HG02943 (cell line): ENCODE measurements at regions not wholly inside any gene's neighbourhood (a gene's known extent, or its start where the extent isn't known, plus 50 kb on each side); places are given as distances from the start of the nearest gene placed in this dataset.

Source experiments
- ATAC-seq: cut with Tn5 transposase; IDR thresholded peaks from one replicate; pipeline ENCODE4 v1.9.1; 2021; ENCODE audit warnings: mild to moderate bottlenecking, low read depth, moderate library complexity; ENCODE audit not compliant: unreplicated experiment

DNA sequence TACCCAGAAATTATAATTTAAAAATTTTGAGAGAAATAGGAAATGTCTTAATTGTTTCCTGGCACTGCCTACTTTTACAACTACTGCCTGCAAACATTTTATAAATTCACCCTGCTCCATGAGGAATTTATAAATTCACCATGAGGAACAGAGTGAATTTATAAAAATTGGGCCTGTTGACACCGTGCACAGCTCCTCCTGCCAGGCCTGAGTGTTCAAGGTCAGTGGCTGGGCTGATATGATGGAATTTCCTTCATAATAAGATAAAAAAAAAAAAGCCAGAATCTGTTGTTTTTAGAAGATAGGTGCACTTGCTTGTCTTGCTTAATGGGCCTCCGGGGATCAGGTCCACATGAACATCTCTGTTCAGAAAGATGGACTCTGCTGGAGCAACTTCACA lies 151.7 kb upstream of the RASGEF1B start:
- ATAC-seq, result no peak

GRCh38 chr4:81622474-81623184 lies 150.9 kb upstream of the RASGEF1B start:
- no peak for ATAC-seq

DNA sequence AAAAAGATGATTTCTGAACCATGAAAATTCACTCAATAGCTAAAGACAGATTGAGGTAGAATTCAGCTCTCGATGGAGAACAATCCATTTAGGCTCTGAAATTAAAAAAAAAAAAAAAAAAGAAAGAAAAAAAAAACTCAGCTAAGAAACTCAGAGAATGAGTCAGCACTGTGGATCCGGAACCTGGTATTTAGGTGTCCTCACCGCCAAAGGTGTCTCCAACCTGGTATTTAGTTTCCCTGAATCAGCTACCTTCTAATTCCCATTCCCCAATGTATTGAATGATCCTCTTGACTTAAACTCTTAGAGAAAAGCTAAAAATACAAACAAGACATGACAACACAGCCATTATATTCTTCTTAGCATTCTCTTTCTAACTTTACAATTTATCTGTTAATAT lies 150.3 kb upstream of the RASGEF1B start:
- ATAC-seq, result no peak

- no peak for ATAC-seq
These were observed 149.8 kb upstream of the RASGEF1B start for GRCh38 chr4:81621490-81621889.

GRCh38 chr4:81620442-81620841 lies 148.7 kb upstream of the RASGEF1B start:
- no peak for ATAC-seq

DNA sequence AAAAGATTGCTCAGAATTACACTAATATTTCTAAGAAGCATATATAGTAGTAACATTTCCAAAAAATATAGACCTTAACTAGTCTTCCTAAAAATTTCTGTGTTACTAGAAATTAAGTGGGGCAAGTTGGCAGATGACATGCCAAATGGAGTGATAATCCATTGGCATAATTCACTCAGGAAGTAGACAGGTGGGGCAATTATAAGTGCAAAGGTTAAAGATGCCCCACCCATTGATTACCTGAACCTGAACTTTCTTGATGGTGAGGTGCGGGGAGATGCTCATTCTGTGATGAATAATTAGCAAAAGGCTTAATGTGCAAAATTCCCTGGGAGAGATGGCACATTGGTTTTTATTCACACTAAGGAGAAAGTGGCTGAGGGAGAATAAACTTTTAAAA lies 145.8 kb upstream of the RASGEF1B start:
- ATAC-seq, result no peak

- no peak for ATAC-seq
These were observed 139.5 kb upstream of the RASGEF1B start for GRCh38 chr4:81611221-81611620.

DNA sequence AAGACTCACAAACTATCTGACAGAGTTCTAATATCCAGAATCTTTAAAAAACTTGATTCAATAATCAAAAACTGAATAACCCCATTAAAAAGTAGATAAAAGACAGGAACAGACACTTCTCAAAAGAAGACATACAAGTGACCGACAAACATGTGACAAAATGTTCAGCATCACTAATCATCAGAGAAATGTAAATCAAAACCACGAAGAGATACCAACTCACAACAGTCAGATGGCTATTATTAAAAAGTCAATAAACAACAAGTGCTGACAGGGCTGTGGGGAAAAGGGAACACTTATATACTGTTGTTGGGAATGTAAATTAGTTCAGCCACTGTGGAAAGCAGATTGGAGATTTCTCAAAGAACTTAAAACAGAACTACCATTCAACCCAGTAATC lies 138.1 kb upstream of the RASGEF1B start:
- ATAC-seq, result no peak

- ATAC-seq, result no peak
These were observed 136.2 kb upstream of the RASGEF1B start for GRCh38 chr4:81607950-81608349.

DNA sequence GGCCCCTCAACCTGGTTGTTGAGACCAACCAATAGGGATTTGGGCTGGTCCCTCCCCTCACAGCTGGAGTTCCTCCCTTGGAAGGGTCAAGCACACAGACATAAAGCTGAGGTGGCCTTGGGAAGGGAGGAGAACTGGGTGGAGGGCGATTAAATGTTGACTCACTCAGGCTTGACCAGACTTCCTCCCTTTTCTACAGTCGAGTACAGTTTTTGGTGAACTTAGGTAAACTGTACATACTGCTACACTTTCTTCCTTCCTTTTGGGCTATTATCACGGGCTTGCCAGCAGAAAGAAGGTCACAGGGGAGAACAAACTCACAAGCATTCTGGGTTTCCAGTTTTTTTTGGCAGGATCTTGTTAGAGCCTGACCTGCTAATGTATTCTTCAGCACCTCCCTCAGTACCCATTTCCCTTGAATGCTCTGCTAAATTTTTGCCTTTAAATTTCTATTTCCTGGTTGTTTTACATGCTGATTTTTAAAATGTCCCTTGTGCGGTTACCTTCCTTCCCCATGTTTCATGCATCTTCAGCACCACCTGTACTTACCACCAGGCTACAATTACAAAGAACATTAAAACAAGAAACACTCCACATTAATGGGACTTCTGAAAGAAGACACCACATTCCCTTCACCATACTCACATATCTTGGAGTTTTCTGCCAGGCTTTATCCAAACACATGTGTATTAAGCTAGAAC lies 135.2 kb upstream of the RASGEF1B start:
- ATAC-seq, result no peak

GRCh38 chr4:81606166-81606565 lies 134.5 kb upstream of the RASGEF1B start:
- no peak for ATAC-seq

GRCh38 chr4:81605271-81605670 lies 133.6 kb upstream of the RASGEF1B start:
- ATAC-seq, result no peak

DNA sequence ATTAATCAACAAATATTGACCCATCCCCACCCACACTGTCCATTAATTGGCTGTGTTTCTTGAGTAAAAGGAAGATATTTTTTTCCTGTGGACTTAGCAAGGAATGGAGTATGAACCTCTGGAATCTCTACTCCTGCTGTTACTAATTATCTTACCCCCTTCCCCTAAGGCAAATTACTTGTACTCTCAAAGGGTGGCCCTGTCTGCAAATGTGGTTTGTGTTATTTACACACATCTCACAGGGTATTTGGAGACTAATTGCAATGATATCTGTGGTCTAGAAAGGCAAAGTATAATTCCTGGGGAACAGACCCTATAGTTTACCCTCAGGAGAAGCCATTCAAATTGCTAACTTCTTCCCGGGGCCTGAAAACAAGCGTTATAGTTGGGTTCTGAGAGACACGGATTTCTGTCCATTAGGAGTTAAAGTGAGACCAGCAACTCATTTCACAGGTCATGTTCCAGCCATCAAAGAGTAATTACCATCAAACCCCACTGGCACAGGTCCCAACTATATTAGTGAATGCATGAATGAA lies 133.0 kb upstream of the RASGEF1B start:
- no peak for ATAC-seq

- no peak for ATAC-seq
These were observed 131.1 kb upstream of the RASGEF1B start for GRCh38 chr4:81602854-81603253.

DNA sequence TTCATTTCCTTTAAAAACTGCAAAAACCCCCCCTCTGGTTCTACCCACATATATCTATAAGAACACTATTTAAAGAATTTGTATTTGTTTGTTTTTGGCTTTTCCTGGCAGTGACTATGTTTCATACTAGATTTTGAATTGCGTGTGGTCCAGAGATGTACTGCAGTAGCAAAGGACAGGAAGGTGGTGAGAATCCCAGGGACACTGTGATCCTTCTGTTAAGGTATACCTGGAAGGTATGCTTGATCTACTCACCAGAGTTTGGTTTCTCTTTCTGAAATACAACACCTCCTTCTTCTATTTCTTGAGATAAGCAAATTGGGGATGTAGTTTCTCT lies 129.6 kb upstream of the RASGEF1B start:
- no peak for ATAC-seq

DNA sequence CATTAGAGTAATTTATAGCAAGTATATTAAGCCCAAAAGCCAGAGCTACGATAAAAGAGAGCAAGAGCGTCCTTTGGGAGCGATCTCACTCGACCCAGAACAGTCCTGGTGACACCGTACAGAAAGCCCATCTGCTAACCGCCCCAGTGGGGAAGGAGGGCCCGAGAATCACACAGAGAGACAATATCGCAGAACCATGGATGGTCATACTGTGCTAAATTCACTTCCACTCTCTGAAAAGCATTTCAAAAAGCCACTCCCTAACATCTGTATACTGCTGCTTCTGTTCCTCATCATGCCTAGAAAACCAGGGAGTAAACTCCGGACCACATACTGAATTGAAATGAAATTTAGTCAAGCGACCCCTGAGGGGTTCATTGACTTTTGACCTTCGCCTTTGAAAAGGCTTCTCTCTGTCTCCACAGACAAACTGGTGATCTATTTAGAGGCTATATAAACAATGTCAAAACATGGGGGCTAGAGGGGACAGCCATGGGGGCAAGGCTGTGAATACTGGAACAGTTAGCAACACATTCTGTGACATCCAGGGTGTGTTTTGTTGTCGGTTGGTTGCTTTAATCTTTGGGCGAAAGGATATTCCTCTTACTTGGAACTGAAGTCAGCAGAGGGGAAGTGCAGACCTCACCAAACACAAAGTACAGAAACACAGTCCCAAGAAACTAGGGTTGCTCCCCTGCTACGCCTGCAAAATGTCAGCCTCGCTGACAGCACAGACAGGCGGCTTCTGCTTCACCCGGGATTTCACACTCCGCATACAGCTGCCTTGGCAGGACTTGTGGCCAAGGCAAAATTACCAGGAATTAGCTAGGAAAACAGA lies 129.0 kb upstream of the RASGEF1B start:
- no peak for ATAC-seq

DNA sequence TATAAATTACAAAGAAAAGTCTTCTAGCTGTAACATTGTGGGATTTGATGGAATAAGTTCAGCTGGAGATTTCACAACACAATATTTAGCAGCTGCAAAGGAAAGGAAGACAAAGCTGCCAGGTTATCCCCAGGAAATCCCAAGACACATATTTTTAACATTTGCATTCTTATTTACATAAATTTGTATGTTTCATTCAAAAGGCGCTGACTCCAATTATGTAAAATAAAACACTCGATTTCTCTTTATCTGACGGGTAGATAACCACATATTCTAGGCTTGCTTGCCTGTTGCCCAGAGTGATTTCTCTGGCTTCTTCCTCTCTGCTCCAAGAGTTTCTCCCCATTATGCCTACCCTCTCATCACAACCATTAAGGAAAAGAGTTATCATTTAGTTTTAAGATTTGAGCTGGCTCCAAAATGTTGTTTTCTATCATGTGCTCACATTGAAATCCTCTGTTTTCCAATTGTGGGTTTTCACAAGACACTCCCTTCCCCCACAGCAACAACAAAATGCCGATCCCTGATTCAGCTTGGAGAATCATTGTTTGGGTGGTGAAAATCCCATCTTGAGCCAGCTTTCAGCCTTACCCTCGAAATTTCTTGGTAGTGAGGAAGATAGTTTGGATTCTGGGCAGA lies 128.2 kb upstream of the RASGEF1B start:
- ATAC-seq, result no peak

GRCh38 chr4:81595798-81596610 lies 124.3 kb upstream of the RASGEF1B start:
- ATAC-seq, result no peak

DNA sequence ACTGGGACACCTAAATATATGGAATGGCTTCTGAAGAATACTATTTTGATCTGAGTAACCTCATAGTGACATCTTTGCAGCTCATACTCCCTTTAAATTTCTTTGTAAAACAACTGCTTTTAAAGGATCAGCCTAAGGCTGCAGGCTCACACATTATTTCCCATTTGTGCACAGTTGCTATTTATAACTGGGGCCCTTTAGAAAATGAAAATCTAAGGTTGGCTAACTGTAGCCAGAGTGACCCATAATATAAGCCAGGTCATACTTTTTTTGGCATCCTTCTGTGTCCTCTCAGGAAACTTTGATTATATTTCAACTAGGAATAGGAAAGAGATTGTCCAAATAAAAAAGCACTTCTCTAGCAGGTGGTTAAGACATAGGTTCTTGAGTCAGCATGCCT lies 123.6 kb upstream of the RASGEF1B start:
- ATAC-seq, result no peak
